ENCODE measurements at regions not wholly inside any gene's neighbourhood (a gene's known extent, or its start where the extent isn't known, plus 50 kb on each side); places are given as distances from the start of the nearest gene placed in this dataset.
"Not testable (repeated sequence)": the region's sequence is repeated elsewhere in the genome, so short reads cannot be mapped to it uniquely, and the experiment has no call there.

GRCh38 chr10:62597226-62597625 is 207.3 kb upstream of the ADO start:
- DNase-seq, result no peak

GRCh38 chr10:62599161-62599560 is 205.4 kb upstream of the ADO start:
- DNase-seq, result no peak

- DNase-seq, result not testable (repeated sequence)
Measured at GRCh38 chr10:62606551-62606950, 198.0 kb upstream of the ADO start.

- DNase-seq, result not testable (repeated sequence)
Measured at GRCh38 chr10:62608189-62608875, 196.2 kb upstream of the ADO start.

- DNase-seq, result peak; percentile 61
Measured at GRCh38 chr10:62610649-62611229, 193.8 kb upstream of the ADO start.

- no peak for DNase-seq
Measured at GRCh38 chr10:62613424-62613823, 191.1 kb upstream of the ADO start.

GRCh38 chr10:62613859-62614258 is 190.7 kb upstream of the ADO start:
- DNase-seq, result no peak

- no peak for DNase-seq
Measured at GRCh38 chr10:62614389-62615157, 189.9 kb upstream of the ADO start.

GRCh38 chr10:62616885-62617590 is 187.5 kb upstream of the ADO start:
- DNase-seq, result no peak

- DNase-seq, result no peak
Measured at GRCh38 chr10:62617652-62618051, 186.9 kb upstream of the ADO start.

GRCh38 chr10:62618054-62618453 is 186.5 kb upstream of the ADO start:
- no peak for DNase-seq

- DNase-seq, result no peak
Measured at GRCh38 chr10:62618576-62619412, 185.7 kb upstream of the ADO start.

- no peak for DNase-seq
Measured at GRCh38 chr10:62619413-62619738, 185.1 kb upstream of the ADO start.

GRCh38 chr10:62620491-62620890 is 184.0 kb upstream of the ADO start:
- DNase-seq, result no peak

- no peak for DNase-seq
Measured at GRCh38 chr10:62623223-62623622, 181.3 kb upstream of the ADO start.

GRCh38 chr10:62625484-62625883 is 179.0 kb upstream of the ADO start:
- no peak for DNase-seq

GRCh38 chr10:62626079-62626478 is 178.4 kb upstream of the ADO start:
- no peak for DNase-seq

- DNase-seq, result no peak
Measured at GRCh38 chr10:62626817-62627216, 177.7 kb upstream of the ADO start.

- no peak for DNase-seq
Measured at GRCh38 chr10:62627983-62628382, 176.5 kb upstream of the ADO start.

GRCh38 chr10:62631241-62631640 is 173.3 kb upstream of the ADO start:
- no peak for DNase-seq

- DNase-seq, result no peak
Measured at GRCh38 chr10:62632071-62632809, 172.3 kb upstream of the ADO start.

GRCh38 chr10:62633976-62634375 is 170.5 kb upstream of the ADO start:
- no peak for DNase-seq

Data from KG1 (cell line).